ENCODE measurements at regions not wholly inside any gene's neighbourhood (a gene's known extent, or its start where the extent isn't known, plus 50 kb on each side); places are given as distances from the start of the nearest gene placed in this dataset.

GRCh38 chr4:138826754-138827153, 188.8 kb upstream of the NOCT start:
- TF ChIP-seq EP300 (IDR thresholded peaks at IDR 0.05; ENCODE audit: low read depth) (no peak), POLR2AphosphoS5 (IDR thresholded peaks at IDR 0.05) (no peak), CTCF (IDR thresholded peaks at IDR 0.05) (no peak), POLR2A (IDR thresholded peaks at IDR 0.05) (no peak)
